UCSD-AML1 (cell line): ENCODE measurements at regions not wholly inside any gene's neighbourhood (a gene's known extent, or its start where the extent isn't known, plus 50 kb on each side); places are given as distances from the start of the nearest gene placed in this dataset.
"Not testable (repeated sequence)": the region's sequence is repeated elsewhere in the genome, so short reads cannot be mapped to it uniquely, and the experiment has no call there.

Experiments used
- DNase-seq: peaks from one replicate; lab custom pipeline; 2025; ENCODE audit not compliant: unreplicated experiment; lab: John Stamatoyannopoulos, UW

DNA sequence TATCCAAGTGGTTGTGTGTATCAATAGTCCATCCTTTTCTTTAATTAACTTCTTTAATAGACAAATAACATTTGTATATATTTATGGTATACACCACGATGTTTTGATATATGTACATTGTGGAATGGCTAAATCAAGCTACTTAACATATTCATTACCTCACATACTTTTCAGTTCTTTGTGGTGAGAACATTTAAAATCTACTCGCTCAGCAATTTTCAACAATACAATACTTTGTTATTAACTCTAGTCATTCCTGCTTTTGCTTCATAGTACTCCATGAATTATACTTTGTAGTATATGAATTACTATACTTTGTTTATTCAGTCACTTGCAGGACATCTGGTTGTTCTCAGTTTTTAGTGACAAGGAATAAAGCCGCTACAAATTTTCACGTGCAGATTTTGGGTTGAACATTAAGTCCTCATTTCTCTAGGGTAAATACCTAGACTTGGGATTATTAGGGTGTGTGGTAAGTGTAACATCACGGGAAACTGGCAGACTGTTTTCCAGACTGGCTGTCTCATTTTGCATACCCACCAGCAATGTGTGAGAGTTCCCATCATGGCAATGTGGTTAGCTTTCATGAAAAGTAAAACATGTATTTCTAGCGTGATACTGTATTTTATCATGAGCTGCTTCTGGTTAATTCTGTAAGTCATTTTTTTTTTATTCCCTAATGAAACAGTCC, 354.4 kb upstream of the WWC1 start:
- no peak for DNase-seq

DNA sequence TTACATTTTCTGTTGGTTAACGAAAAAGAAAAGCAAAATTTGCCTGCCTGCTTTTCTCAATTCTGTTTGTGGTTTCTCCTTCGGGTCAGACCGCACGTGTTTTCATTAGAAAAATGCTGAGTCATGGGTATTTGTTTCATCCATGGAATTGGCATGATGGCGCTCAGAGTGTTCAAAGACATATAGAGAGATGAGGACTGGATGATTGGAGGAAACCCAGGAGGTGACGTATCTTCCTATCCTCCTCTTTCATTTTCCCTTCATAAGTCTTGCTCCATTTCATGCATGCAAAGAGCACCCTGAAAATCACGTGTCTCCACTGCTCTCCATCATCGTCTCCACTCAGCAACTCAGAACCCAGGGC, 353.8 kb upstream of the WWC1 start:
- DNase-seq: no peak

DNA sequence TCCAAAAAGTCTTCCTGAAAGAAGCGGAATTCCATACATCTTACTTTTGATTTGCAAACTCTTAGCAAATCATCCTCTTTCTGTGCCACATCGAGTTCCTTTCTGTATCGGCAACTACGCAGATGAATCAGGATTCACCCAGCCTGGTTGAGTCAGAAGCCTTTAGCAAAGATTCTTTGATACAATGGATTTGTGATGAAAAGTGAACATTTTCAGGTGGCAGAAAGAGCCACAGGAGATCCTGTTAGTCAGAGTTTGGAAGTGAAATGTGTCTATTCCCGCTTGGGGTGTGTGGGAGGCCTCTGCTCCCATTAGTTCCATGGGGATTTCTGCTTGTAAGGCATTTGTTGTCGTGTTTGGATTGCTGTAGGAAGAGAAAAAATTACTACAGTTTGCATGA, 351.8 kb upstream of the WWC1 start:
- DNase-seq: no peak

DNA sequence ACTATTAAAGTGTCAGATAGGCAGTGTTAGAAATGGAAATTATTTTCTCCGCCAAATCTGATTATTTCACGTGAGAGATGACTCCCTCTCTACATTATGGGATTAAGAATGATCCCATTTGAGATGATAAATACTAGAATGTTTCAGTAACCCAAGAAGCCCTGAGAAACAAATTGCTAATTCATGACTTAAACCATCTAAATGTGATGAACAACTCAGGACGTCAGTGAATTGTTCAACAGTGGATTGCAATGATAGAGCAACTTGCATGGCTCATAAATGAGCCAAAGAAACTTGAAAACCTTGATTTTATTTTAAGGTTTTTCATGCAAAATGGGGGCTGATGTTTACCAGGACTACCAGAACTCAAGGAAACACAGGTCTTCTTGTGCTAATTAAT, 350.5 kb upstream of the WWC1 start:
- DNase-seq: no peak

DNA sequence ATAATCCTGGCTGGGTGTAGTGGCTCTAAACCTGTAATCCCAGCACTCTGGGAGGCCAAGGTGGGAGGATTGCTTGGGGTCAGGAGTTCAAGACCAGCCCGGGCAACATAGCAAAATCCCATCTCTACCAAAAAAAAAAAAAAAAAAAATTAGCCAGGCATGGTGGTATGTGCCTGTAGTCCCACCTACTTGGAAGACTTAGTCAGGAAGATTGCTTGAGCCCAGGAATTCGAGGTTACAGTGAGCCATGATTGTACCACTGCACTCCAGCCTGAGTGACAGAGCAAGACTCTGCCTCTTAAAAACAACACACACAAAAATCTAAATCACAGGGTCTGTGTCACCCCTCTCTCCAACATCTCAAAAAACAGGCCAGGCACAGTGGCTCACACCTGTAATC, 349.9 kb upstream of the WWC1 start:
- not testable (repeated sequence) for DNase-seq

DNA sequence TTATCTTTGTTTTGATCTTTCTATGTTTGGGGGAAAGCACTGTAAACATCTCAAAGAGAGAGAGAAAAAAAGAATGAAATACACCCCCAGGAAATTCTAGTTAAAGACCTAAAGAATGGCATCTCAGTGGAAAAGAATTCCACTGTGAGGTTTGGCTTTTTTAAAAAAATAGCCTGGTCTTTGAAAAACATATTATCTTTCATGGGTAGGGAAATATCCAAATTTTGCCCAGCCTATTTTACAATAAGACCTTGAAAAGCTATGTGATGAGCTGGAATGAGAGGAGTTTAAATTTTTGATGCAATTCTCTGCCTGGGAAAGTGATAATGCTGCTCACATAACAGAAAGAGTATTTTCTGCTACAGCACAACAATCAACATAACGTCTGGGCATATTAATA, 348.1 kb upstream of the WWC1 start:
- DNase-seq: no peak

DNA sequence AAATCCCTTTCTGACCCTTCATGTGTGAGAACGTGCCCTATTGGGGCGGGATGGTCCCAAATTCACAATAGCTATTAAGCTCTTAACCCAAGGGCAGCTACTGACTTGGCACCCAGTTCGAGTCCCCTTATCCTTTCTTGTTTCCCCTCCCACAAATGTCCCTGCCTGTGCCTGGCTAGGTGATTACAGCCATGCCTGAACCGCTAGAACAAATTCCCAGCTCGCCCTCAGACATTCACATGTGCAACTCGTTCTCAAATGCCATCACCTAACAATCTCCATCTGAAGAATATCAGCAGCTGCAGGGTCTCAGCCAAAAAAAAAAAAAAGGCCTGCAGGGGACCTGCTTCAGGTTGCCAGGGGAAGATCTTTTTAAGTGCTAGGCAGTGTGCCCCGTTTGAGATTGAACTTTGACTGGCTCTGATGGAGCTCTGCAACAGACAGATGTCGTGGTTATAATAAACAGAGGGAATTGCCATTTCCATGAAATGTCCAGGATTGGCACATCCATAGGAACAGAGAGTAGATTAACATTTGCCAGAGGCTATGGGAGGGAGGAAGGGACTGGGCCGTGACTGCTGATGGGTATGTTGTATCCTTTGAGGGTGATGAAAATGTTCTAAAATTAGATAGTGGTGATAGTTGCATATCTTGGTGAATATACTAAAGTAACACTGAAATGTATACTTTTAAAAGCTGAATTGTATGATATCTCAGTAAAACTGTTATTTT, 347.2 kb upstream of the WWC1 start:
- no peak for DNase-seq

DNA sequence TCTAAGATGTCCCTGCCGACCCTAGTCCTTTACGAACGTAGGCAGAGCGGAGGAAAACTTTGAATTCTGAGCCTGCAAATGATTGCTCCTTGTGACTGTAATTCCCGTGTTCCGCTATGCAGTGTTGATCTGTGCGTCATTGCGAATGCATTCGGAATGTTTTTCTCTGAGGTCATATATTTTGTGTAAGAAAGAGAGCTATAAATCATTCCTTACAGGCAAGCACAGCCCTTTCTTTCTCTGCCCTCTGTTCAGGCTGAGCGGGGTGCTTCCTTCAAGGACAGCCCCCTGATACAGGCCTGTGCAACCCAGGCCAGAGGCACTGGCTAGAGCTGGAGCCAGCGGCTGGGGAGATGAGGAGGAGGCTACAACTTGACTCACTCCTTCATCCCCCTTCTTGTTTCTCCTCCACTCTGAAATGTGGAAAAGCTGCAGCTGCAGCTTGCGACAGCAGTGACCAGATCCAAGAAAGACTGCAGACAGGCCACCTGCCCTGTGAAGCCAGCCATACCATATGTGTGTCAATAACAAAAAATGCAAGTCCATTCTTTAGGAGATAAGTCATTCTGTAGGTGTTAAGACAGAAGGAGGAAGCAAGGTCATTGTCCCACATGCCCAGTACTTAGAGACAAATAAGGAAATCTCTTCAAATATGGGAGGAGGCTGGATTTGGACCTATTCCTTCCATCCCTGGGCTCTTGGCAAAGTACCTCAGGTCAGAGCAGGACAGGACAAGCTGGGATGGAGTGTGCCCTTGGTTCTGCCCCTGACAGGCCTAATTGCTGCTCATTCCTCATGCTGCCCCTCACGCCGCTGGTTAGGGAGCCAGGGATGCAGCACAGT, 345.7 kb upstream of the WWC1 start:
- no peak for DNase-seq

DNA sequence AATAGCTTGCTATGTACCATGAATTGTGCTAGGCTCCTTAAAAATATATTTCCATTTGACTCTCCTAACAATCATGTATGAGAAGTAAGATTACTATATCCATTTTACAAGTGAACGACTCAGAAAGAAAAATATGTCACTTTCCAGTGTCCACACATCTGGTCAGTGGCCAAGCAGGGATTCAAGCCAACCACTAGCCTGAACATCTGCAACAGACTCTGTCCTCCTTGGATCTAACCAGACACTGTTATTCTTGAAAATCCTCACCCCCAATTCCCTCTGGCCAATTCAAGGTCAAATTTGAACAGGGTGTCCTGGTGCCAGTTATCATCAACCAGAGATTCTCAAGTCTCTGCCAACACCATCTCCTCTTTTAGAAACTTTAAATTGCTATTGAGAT, 344.1 kb upstream of the WWC1 start:
- DNase-seq: no peak

DNA sequence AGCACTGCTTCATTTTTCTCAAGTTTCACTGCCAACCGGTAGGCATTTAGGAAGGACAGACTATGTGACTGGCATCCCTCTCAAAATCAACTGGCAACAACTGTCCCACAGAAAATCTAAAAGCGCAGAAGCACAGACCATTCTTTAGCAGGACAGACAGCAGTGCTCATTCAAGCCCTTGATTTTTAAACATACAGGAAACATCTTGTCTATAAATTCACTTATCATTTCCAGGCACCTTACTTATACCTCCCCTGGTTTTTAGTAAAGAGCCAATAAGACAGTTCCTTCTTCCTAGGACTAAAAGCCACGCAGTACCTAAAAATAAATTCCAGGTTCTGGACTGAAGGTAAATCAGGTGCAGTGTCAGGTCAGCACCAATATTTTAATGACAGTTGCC, 343.2 kb upstream of the WWC1 start:
- DNase-seq: no peak

DNA sequence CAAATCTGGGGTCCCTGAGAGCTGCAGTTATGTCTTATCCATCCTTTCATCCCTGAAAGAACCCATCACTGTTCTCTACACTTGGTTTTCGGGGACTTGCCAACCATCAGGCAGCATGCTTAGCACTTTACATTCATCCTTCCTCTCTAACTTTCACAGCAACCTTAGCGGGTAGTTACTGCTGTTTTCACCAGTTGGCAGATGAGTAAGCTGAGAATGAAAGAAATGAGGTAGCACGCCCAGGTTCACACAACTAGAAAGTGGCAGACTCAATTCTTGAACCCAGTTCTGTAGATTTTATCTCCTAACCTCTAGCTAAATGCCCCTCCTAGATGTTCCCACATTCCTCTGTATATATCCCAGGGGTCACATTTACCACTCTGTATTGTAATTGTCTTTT, 342.0 kb upstream of the WWC1 start:
- DNase-seq: no peak

DNA sequence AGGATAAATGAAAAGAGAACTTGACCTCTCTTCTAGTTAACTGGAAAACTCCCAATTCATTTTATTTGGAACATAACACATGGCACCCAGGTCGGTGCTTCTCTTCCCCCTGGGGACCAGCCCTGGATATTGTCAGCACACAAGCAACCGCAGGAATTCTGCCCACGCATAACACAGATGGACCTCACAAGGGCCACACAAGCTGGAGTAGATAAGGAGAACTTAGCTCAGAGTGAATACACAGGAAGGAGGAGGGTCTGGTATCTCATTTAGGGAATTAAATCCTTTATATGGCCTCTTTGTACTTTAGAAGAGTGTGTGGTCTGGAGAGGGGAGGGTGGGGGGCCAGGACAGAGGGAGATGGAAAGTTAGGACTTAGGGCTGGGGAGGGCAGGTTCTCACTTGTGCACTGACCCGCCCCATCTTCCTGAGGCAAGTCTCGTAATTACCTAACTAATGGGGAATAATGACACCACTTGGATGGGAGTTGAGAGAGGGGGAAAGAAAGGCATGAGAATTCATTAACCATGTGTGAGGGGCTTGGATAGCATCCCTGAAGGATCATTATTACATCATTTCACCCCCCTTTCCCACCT, 341.2 kb upstream of the WWC1 start:
- no peak for DNase-seq

DNA sequence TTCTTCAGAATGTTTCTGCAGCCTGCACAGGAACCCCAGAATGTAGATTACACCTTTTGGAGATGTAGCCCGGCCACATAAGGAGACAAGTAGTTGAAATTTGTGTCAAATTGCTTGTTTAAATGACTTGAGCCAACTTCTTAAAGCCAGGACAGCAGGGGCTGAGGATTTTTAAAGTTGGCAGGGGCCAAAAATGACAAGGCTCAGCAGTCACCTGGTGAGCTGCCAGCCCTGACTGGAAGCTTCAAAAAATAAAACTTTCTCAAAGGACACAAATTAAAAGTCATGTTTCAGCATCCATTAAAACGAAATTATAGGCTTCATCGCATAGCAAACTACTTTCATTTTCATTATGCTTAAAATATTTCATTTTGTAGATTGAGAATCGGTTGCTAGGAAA, 340.3 kb upstream of the WWC1 start:
- DNase-seq: no peak

DNA sequence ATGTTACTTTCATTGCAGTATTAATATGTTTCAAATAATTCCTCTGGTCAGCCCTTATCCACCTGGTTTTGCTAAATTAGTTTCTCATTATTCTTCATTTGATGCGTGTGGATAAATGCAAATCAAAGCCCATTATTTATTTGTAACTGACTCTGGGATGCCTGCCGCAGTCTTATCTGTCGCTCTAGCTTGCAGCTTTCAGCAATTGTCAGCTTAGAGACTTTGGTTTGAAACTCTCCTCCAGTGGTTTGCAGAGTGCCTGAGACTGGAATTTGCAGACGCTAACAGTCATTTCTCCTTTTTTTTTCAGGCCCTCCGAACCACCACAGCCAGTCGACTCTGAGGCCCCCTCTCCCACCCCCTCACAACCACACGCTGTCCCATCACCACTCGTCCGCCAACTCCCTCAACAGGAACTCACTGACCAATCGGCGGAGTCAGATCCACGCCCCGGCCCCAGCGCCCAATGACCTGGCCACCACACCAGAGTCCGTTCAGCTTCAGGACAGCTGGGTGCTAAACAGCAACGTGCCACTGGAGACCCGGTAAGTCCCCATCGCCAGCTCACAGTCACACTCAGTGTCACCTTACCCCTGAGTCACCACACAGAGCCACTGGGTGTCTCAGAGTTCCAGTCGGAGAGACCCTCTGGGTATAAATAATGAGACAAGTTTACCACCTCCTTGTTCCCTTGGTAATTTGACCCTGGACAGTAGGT, 339.0 kb upstream of the WWC1 start:
- DNase-seq: no peak

DNA sequence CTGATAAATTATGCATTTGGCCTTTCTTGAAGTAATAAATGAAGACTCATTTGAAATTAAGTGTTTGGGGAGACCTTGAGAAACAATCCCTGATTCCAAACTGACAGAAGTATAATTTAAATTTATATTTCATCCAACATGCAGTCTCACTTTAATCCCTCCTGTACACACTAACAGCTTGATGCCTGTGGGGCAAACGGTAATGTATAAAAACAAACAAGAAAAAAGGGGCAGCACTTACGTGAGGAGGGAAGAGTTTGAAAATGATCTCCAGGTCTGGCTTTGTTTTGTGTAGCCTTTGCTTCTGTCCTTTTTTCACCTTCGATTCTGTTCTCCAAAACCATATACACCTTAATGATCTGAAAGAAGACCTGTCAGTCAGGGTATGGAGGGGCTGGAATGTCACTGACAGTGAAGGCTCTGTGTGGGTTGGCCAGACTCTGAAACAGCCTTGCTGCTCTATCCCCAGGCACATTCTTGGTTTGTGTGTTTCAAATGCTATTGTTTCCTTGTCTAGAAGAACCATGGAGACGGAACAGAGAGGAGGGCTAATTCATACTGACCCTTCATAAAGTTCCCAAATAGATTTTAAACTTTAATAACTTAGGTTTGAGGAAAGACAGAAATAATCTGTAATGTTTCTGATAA, 338.2 kb upstream of the WWC1 start:
- DNase-seq: no peak

DNA sequence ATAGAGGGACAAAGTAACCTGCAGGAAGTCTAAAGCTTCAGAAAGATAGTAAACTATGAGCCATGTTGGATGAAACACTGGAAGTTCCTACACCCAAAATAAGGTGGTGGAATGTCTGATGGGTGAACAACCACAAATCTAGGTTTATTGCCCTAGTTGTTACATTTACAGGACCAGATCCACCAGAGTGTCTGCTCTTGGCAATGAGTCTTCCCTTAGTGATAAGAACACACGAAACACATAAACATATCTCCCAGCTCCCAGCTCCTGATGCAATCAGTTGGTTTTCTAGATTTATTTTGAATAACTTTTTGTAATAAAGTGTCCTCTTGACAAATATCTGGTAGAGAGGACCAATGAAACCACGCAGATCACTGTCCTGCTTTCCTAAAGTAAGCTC, 329.7 kb upstream of the WWC1 start:
- DNase-seq: no peak

DNA sequence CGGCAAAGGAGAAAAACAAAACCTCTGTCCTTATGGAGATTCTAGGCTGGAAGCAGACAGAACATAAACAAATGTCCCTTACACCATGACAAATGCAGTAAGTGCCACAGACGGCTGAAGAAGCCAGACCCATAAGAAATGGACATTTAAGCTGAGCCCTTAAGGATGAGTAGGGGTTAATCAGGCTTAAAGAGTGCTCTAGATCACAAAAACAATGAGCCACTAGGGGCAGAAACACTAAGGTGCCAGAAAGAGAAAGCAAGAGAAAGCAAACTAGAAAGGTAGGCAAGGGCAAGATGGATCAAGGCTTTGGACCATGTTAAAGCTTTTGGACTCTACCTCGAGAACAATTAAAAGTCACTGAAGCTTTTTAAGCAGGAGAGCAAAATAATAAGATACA, 326.9 kb upstream of the WWC1 start:
- no peak for DNase-seq

DNA sequence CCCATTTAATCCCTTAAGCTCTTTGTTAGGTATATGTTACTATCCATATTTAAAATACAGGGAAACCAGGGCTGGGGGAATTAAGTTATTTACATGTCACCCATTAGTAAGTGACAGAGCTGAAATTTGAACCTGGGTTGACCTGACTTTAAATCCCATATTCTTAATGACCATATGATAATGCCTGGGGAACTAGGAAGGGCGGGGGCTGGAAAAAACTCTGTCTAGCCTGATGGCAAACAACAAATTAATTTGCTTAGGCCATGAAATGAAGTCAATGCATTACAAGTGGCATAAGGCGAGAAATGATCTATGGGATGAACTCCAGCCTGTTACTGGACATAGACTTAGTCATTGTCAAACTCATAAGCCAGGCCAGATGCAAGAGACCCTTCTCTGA, 325.7 kb upstream of the WWC1 start:
- no peak for DNase-seq

DNA sequence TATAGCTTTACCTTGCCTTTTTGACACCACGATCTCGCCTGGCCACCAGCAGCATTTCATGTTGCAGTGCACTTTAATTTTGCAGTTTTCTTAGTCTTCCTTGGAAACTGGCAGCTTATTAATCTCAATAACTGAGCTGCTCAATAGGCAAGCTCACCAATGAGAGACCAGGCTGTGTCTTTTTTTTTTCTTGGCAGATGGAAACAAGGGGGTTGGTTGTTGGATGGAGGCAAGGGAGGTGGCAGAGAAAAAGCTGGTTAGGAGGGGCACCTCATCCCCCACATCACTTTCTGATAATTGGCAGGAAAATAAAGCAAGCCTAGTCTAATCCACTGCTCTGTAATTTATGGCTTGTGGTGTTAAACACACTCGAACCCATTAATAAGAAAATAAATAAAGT, 324.5 kb upstream of the WWC1 start:
- no peak for DNase-seq

DNA sequence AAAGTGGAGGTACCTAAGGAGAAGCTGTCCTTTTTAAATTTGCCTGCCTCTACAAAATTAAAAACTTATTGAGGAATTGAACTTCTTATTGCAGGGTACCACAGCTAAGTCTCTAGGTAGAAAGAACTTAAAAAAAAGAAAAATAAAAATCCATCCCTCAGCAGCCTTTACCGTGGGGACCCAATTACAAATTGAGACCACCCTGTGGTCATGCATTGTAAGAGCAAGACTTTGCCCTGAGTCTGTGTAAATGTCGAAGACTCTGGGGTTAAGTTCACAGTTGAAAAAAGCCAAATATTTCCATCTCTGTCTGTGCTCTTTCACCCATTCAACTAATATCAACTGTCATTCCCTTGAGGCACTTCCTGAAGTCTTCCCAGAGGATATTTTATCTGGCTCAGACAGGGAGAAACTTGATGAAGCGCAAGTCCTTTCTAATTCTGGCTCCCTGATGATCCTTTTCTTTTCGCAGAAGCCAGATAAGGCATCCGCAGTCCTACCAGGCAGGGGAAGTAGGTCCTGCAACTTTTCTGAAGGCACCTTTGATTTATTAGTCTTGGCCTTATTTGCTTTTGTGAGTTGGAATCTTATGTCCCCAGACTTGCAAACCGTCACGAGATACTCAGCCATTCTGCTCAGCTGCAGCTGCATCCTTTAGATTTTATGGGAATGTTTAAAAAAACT, 323.8 kb upstream of the WWC1 start:
- DNase-seq: no peak
